OCI-LY7 (cell line): ENCODE measurements at regions not wholly inside any gene's neighbourhood (a gene's known extent, or its start where the extent isn't known, plus 50 kb on each side); places are given as distances from the start of the nearest gene placed in this dataset.

Source experiments
- BruUV-seq: library from RNA; stranded (reverse); fragments of 400-500 nt; replicated peaks from 2 replicates; lab custom pipeline; 2021; lab: Mats Ljungman, UMichigan
- CTCF ChIA-PET: fragments of 300-600 bp; sonication (Branson Sonifier 250); formaldehyde crosslinking; loops from one replicate; lab custom pipeline; 2022; ENCODE audit warnings: antibody characterized with exemption; ENCODE audit not compliant: unreplicated experiment; lab: Charles Lee
- POLR2A ChIA-PET: fragments of 300-600 bp; sonication (Branson Sonifier 250); formaldehyde crosslinking; loops from one replicate; lab custom pipeline; 2022; ENCODE audit warnings: antibody characterized with exemption; lab: Charles Lee
- DNase-seq: peaks from one replicate; pipeline ENCODE4 v3.0.0-alpha.2; 2015; ENCODE audit warnings: low spot score
- H2AFZ ChIP-seq: fragments of 200-600 bp; sonication (generic), shearing (Covaris generic); 2 replicates; pipeline ENCODE4 v1.6.1; 2014; ENCODE audit warnings: mild to moderate bottlenecking, antibody characterized with exemption, low read length, moderate library complexity
- H3K27ac ChIP-seq: fragments of 200-600 bp; sonication (generic); 2 replicates; pipeline ENCODE4 v1.5.1; 2014; ENCODE audit warnings: mixed run types, low read depth, mild to moderate bottlenecking, moderate library complexity, low read length, inconsistent platforms; ENCODE audit not compliant: poor library complexity, severe bottlenecking
- H3K36me3 ChIP-seq: fragments of 200-600 bp; sonication (generic); 2 replicates; pipeline ENCODE4 v1.6.1; 2014; ENCODE audit warnings: mild to moderate bottlenecking, antibody characterized with exemption, low read length, moderate library complexity, mixed read lengths; ENCODE audit not compliant: insufficient read depth
- H3K4me1 ChIP-seq: fragments of 200-600 bp; sonication (generic); 2 replicates; pipeline ENCODE4 v1.5.1; 2014; ENCODE audit warnings: mild to moderate bottlenecking, low read length; ENCODE audit not compliant: insufficient read depth, poor library complexity, severe bottlenecking
- H3K4me2 ChIP-seq: fragments of 200-600 bp; sonication (generic); 2 replicates; pipeline ENCODE4 v1.6.1; 2014; ENCODE audit warnings: mild to moderate bottlenecking, low read length
- H3K4me3 ChIP-seq: fragments of 200-600 bp; sonication (generic); 2 replicates; pipeline ENCODE4 v1.5.1; 2014; ENCODE audit warnings: mild to moderate bottlenecking, low read depth, low read length; ENCODE audit not compliant: poor library complexity, severe bottlenecking
- H3K79me2 ChIP-seq: fragments of 200-600 bp; sonication (generic); 2 replicates; pipeline ENCODE4 v1.6.1; 2016; ENCODE audit warnings: low read depth, mild to moderate bottlenecking, low read length, moderate library complexity, mixed read lengths; ENCODE audit not compliant: insufficient read depth
- H3K9me2 ChIP-seq: fragments of 200-600 bp; sonication (generic); 2 replicates; pipeline ENCODE4 v1.6.1; 2016; ENCODE audit warnings: mild to moderate bottlenecking, low read length, mixed read lengths; ENCODE audit not compliant: insufficient read depth
- H3K9me3 ChIP-seq: fragments of 200-600 bp; sonication (generic); 2 replicates; pipeline ENCODE4 v1.6.1; 2014; ENCODE audit warnings: mild to moderate bottlenecking, mixed run types, low read length, mixed read lengths
- H4K20me1 ChIP-seq: fragments of 200-600 bp; sonication (generic); 2 replicates; pipeline ENCODE4 v1.6.1; 2014; ENCODE audit warnings: mild to moderate bottlenecking, antibody characterized with exemption, low read length, moderate library complexity, mixed read lengths; ENCODE audit not compliant: insufficient read depth
- EZH2phosphoT487 ChIP-seq: fragments of 200-600 bp; sonication (generic); IDR thresholded peaks from 2 replicates; pipeline ENCODE4 v1.6.1; 2018; ENCODE audit warnings: low read depth, borderline replicate concordance, mild to moderate bottlenecking, mixed run types, antibody characterized with exemption, low read length, moderate library complexity, mixed read lengths
- intact Hi-C: fragments of 100-400 bp; cut with micrococcal nuclease; formaldehyde crosslinking; loops from one replicate; pipeline ENCODE4 v1.10.0; 2022; ENCODE audit not compliant: unreplicated experiment
- TF ChIP-seq, protein P1 (sequence below): fragments of 200-600 bp; sonication (generic); conservative IDR thresholded peaks from 2 replicates; pipeline ENCODE4 v1.5.1; 2014; ENCODE audit warnings: mild to moderate bottlenecking, antibody characterized with exemption, low read length, moderate library complexity, mixed read lengths

DNA sequence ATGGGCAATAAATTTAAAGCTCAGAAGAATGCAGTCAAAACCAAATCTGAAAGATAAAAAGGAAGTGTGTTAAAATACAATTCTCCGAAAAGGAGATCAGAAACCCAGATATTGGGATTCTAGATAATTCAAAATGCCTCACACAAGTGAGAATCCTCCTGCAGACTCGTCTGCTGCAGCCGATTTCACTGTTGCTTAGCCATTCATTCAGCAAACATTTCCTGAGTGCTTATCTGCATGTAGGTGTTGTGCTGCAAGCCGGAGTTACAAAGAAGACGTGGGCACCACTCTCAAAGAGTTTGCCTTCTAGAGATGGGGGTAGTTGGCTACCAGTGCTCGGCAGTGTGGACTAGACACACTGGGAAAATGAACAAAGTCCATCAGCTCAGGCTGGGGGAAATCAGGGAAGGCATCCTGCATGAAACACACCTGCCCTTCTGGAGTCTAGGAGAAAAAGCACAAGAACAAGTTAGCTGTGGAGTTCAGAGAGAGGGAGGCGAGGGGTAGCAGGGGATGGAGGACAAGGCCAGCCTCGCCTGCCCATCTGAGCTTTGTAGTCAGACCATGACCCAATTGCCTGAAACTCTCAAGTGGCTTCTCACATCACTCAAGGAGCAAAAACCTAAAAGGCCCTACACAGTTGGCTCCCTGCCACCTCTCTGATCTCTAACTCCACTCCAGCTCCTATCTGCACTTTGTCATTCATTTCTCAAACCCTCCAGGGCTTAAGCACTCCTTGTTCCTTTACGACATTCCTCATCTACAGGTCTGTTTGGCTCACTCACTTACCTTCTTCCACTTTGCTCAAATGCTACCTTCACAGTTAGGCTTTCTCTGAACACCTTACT is 310.0 kb upstream of the DDHD1 start:
- no peak overlapping the region for H3K4me2 ChIP-seq
- CTCF ChIA-PET: no interaction called here
- H3K79me2 ChIP-seq: no peaks in the 10 kb centered on the region
- intact Hi-C loops: no loop called here
- no TSS peak for BruUV-seq
- no peak for DNase-seq
- TF ChIP-seq EZH2phosphoT487: no peak
- TF ChIP-seq, protein P1, sequence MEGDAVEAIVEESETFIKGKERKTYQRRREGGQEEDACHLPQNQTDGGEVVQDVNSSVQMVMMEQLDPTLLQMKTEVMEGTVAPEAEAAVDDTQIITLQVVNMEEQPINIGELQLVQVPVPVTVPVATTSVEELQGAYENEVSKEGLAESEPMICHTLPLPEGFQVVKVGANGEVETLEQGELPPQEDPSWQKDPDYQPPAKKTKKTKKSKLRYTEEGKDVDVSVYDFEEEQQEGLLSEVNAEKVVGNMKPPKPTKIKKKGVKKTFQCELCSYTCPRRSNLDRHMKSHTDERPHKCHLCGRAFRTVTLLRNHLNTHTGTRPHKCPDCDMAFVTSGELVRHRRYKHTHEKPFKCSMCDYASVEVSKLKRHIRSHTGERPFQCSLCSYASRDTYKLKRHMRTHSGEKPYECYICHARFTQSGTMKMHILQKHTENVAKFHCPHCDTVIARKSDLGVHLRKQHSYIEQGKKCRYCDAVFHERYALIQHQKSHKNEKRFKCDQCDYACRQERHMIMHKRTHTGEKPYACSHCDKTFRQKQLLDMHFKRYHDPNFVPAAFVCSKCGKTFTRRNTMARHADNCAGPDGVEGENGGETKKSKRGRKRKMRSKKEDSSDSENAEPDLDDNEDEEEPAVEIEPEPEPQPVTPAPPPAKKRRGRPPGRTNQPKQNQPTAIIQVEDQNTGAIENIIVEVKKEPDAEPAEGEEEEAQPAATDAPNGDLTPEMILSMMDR: no peak
- no peaks in the 10 kb centered on the region for H3K4me1 ChIP-seq
- H3K27ac ChIP-seq: no peak overlapping the region
- POLR2A ChIA-PET: interaction anchor here (1.0 kb wide), 1 partner anchor 47 kb away, joined by 4 read pairs; no protein-coding TSS in a partner anchor
- no peaks in the 10 kb centered on the region for H3K9me3 ChIP-seq
- no peaks in the 10 kb centered on the region for H3K9me2 ChIP-seq
- no peak overlapping the region for H3K4me3 ChIP-seq
- no peaks in the 10 kb centered on the region for H4K20me1 ChIP-seq
- no peak overlapping the region for H2AFZ ChIP-seq
- H3K36me3 ChIP-seq: no peaks in the 10 kb centered on the region

DNA sequence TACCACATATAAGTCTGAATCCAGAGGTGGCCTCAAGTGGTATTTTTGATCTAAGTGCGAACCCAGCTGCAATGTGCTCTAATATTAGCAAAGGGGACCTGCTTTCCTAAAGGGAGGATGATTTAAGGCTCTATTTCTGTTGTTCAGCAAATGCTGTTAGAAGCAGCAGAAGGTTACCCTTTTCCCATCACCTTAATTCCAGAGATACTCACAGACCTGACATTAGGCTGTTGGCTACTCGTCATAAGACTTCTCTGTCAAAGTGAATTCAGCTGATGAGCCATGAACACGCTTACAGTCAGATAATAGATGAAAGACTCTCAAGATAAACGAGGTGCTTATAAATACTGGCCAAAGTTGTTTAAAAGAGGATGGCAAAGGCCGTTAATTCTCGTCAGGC is 308.7 kb upstream of the DDHD1 start:
- ChIA-PET CTCF (no interaction called here), POLR2A (no interaction called here)
- H3K9me2 ChIP-seq: no peaks in the 10 kb centered on the region
- no peaks in the 10 kb centered on the region for H3K79me2 ChIP-seq
- no peak overlapping the region for H3K27ac ChIP-seq
- TF ChIP-seq, protein P1: no peak
- no peak for TF ChIP-seq EZH2phosphoT487
- H2AFZ ChIP-seq: no peak overlapping the region
- no peak overlapping the region for H3K4me2 ChIP-seq
- H4K20me1 ChIP-seq: no peaks in the 10 kb centered on the region
- DNase-seq: no peak
- H3K9me3 ChIP-seq: no peaks in the 10 kb centered on the region
- intact Hi-C loops: no loop called here
- BruUV-seq: no TSS peak
- no peaks in the 10 kb centered on the region for H3K4me1 ChIP-seq
- no peak overlapping the region for H3K4me3 ChIP-seq
- H3K36me3 ChIP-seq: no peaks in the 10 kb centered on the region

DNA sequence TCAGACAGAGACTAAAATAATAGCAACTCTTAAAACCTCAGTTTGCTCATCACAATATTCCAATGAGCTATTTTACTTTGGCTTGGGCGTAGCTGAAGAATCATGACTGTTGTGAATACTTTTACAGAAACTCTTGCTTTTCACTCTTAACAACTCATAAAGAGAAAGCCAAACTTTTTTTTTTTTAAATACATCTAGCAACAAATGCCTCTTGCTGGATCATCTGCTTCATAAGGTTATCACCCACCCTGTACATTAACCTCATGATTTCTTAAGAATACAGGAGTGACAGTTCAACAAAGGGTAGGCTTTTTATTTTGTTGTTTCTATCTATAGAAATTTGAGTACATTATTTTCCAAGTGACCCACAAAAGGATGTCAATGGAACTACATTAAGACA is 307.4 kb upstream of the DDHD1 start:
- H3K4me2 ChIP-seq: no peak overlapping the region
- no peaks in the 10 kb centered on the region for H3K36me3 ChIP-seq
- ChIA-PET POLR2A (no interaction called here), CTCF (no interaction called here)
- H3K9me3 ChIP-seq: no peaks in the 10 kb centered on the region
- BruUV-seq: no TSS peak
- H3K4me1 ChIP-seq: no peaks in the 10 kb centered on the region
- no peak overlapping the region for H3K27ac ChIP-seq
- no peak overlapping the region for H3K4me3 ChIP-seq
- TF ChIP-seq, protein P1: no peak
- TF ChIP-seq EZH2phosphoT487: no peak
- DNase-seq: no peak
- no peaks in the 10 kb centered on the region for H3K9me2 ChIP-seq
- no peaks in the 10 kb centered on the region for H3K79me2 ChIP-seq
- no peaks in the 10 kb centered on the region for H4K20me1 ChIP-seq
- intact Hi-C loops: no loop called here
- H2AFZ ChIP-seq: no peak overlapping the region
